AG04449 (cell line): ENCODE measurements at regions not wholly inside any gene's neighbourhood (a gene's known extent, or its start where the extent isn't known, plus 50 kb on each side); places are given as distances from the start of the nearest gene placed in this dataset.
"Not testable (repeated sequence)": the region's sequence is repeated elsewhere in the genome, so short reads cannot be mapped to it uniquely, and the experiment has no call there.

ENCODE experiments used
- CTCF ChIA-PET: fragments of 350-600 bp; formaldehyde crosslinking; extraction: SDS; loops from one replicate; lab custom pipeline; 2021; ENCODE audit warnings: antibody characterized with exemption; lab: Yijun Ruan, JAX
- POLR2A ChIA-PET: fragments of 400-600, 350-600 bp; formaldehyde crosslinking; extraction: SDS; loops from one replicate; lab custom pipeline; 2020; ENCODE audit warnings: antibody characterized with exemption, inconsistent platforms; lab: Yijun Ruan, JAX
- DNase-seq: peaks from one replicate; pipeline ENCODE4 v3.0.0-alpha.2; 2010; ENCODE audit warnings: low read depth, low spot score
- H3K4me3 ChIP-seq: 2 replicates; pipeline ENCODE4 v1.5.1; 2011; ENCODE audit warnings: low read depth, mild to moderate bottlenecking, control low read depth, low read length
- CTCF ChIP-seq: IDR thresholded peaks from one replicate; pipeline ENCODE4 v1.5.1; 2011; ENCODE audit warnings: mild to moderate bottlenecking, moderate library complexity, low read length, control low read depth, inconsistent platforms; ENCODE audit not compliant: insufficient read depth; ENCODE audit errors: missing control alignments

- DNase-seq, result no peak
- POLR2A ChIA-PET, result no interaction called here
- CTCF ChIA-PET, result no interaction called here
- TF ChIP-seq CTCF, result no peak
- no peak overlapping the region for H3K4me3 ChIP-seq
Observed at GRCh38 chr9:22829236-22829635, 382.6 kb downstream of the DMRTA1 start.

- TF ChIP-seq CTCF, result no peak
- ChIA-PET CTCF (no interaction called here), POLR2A (no interaction called here)
- DNase-seq, result no peak
- no peak overlapping the region for H3K4me3 ChIP-seq
Observed at GRCh38 chr9:22838266-22838665, 391.6 kb downstream of the DMRTA1 start.

- no peak for TF ChIP-seq CTCF
- ChIA-PET CTCF (no interaction called here), POLR2A (no interaction called here)
- DNase-seq, result no peak
- H3K4me3 ChIP-seq, result no peak overlapping the region
Observed at GRCh38 chr9:22840641-22841040, 394.0 kb downstream of the DMRTA1 start.

- POLR2A ChIA-PET, DNase-seq, CTCF ChIA-PET, H3K4me3 ChIP-seq: not testable (repeated sequence)
Observed at GRCh38 chr9:22845243-22845642, 398.6 kb downstream of the DMRTA1 start.

GRCh38 chr9:22855980-22856379 is 409.4 kb downstream of the DMRTA1 start:
- no peak for TF ChIP-seq CTCF
- DNase-seq, result no peak
- ChIA-PET POLR2A (no interaction called here), CTCF (no interaction called here)
- H3K4me3 ChIP-seq, result no peak overlapping the region

- POLR2A ChIA-PET, result no interaction called here
- no peak for TF ChIP-seq CTCF
- DNase-seq, result no peak
- CTCF ChIA-PET, result no interaction called here
- no peak overlapping the region for H3K4me3 ChIP-seq
Observed at GRCh38 chr9:22857316-22857715, 410.7 kb downstream of the DMRTA1 start.

GRCh38 chr9:22863106-22863505 is 416.5 kb downstream of the DMRTA1 start:
- DNase-seq, result no peak
- CTCF ChIA-PET, result no interaction called here
- no peak for TF ChIP-seq CTCF

More at GRCh38 chr9:22863106-22863505, 416.5 kb downstream of the DMRTA1 start:
- POLR2A ChIA-PET, result no interaction called here
- H3K4me3 ChIP-seq, result no peak overlapping the region
